ENCODE measurements at regions not wholly inside any gene's neighbourhood (a gene's known extent, or its start where the extent isn't known, plus 50 kb on each side); places are given as distances from the start of the nearest gene placed in this dataset.

- intact Hi-C loops (cut with DNase I, micrococcal nuclease): no loop called here
- no peak for DNase-seq
- Mint-ChIP-seq H3K36me3 (ENCODE audit: low read depth) (no peaks in the 10 kb centered on the region), H3K4me3 (no peak overlapping the region), H3K9me3 (no peaks in the 10 kb centered on the region), H3K27me3 (no peaks in the 10 kb centered on the region), H3K4me1 (ENCODE audit: low read depth) (peaks cover 43% of the 10 kb centered on the region), H3K27ac (no peak overlapping the region)
- Histone ChIP-seq H3K4me3 (ENCODE audit: low read length) (no peak overlapping the region), H3K27me3 (ENCODE audit: control insufficient read depth in 1 of 2, insufficient read depth in 2 of 2, low read length in 2 of 2) (no peaks in the 10 kb centered on the region), H3K27ac (ENCODE audit: low read depth in 1 of 2, low read length in 2 of 2) (no peak overlapping the region), H3K36me3 (ENCODE audit: insufficient read depth, low read length) (no peaks in the 10 kb centered on the region), H3K9me3 (ENCODE audit: control insufficient read depth in 1 of 2, insufficient read depth in 1 of 2, low read length in 2 of 2) (no peaks in the 10 kb centered on the region), H3K4me1 (ENCODE audit: insufficient read depth, low read length) (peaks cover 22% of the 10 kb centered on the region)
- no peak for TF ChIP-seq CTCF (IDR thresholded peaks at IDR 0.05)
- ChIA-PET CTCF (interaction anchor here (1.1 to 1.3 kb wide), 2 partner anchors 14 to 145 kb away, joined by 3 to 4 read pairs; no protein-coding TSS in a partner anchor), POLR2A (interaction anchor here (0.7 kb wide), 1 partner anchor 312 kb away, joined by 3 read pairs; no protein-coding TSS in a partner anchor)
- no peak for ATAC-seq (ENCODE audit: poor library complexity)
These were observed 64.6 kb upstream of the WDR26 start for GRCh38 chr1:224499204-224499603.

- Histone ChIP-seq H3K27me3 (ENCODE audit: control insufficient read depth in 1 of 2, insufficient read depth in 2 of 2, low read length in 2 of 2) (no peaks in the 10 kb centered on the region), H3K4me1 (ENCODE audit: insufficient read depth, low read length) (peaks cover 22% of the 10 kb centered on the region), H3K36me3 (ENCODE audit: insufficient read depth, low read length) (no peaks in the 10 kb centered on the region), H3K4me3 (ENCODE audit: low read length) (no peak overlapping the region), H3K9me3 (ENCODE audit: control insufficient read depth in 1 of 2, insufficient read depth in 1 of 2, low read length in 2 of 2) (no peaks in the 10 kb centered on the region), H3K27ac (ENCODE audit: low read depth in 1 of 2, low read length in 2 of 2) (no peak overlapping the region)
- intact Hi-C loops (cut with DNase I, micrococcal nuclease): no loop called here
- POLR2A ChIA-PET: no interaction called here
- DNase-seq (no peak), ATAC-seq (ENCODE audit: poor library complexity) (no peak)
- CTCF ChIA-PET: no interaction called here
- no peak overlapping the region for H3K4me3 Mint-ChIP-seq
- H3K4me1 Mint-ChIP-seq (ENCODE audit: low read depth): peaks cover 43% of the 10 kb centered on the region
- H3K27ac Mint-ChIP-seq: no peak overlapping the region
- H3K36me3 Mint-ChIP-seq (ENCODE audit: low read depth): no peaks in the 10 kb centered on the region
- no peaks in the 10 kb centered on the region for H3K27me3 Mint-ChIP-seq
- no peak for TF ChIP-seq CTCF (IDR thresholded peaks at IDR 0.05)
- H3K9me3 Mint-ChIP-seq: no peaks in the 10 kb centered on the region
These were observed 66.2 kb upstream of the WDR26 start for GRCh38 chr1:224500796-224501195.

GRCh38 chr1:224501836-224502235, 67.2 kb upstream of the WDR26 start:
- no peaks in the 10 kb centered on the region for H3K27me3 Mint-ChIP-seq
- peaks cover 43% of the 10 kb centered on the region for H3K4me1 Mint-ChIP-seq (ENCODE audit: low read depth)
- no peak overlapping the region for H3K4me3 Mint-ChIP-seq
- no peaks in the 10 kb centered on the region for H3K36me3 Mint-ChIP-seq (ENCODE audit: low read depth)
- intact Hi-C loops (cut with DNase I, micrococcal nuclease): no loop called here
- no peak overlapping the region for H3K27ac ChIP-seq (ENCODE audit: low read depth in 1 of 2, low read length in 2 of 2)
- CTCF ChIA-PET: no interaction called here
- no peaks in the 10 kb centered on the region for H3K27me3 ChIP-seq (ENCODE audit: control insufficient read depth in 1 of 2, insufficient read depth in 2 of 2, low read length in 2 of 2)
- H3K9me3 ChIP-seq (ENCODE audit: control insufficient read depth in 1 of 2, insufficient read depth in 1 of 2, low read length in 2 of 2): no peaks in the 10 kb centered on the region
- peaks cover 22% of the 10 kb centered on the region for H3K4me1 ChIP-seq (ENCODE audit: insufficient read depth, low read length)
- ATAC-seq (ENCODE audit: poor library complexity): no peak
- no peak for DNase-seq
- no peak for TF ChIP-seq CTCF (IDR thresholded peaks at IDR 0.05)
- POLR2A ChIA-PET: no interaction called here
- no peak overlapping the region for H3K27ac Mint-ChIP-seq
- H3K4me3 ChIP-seq (ENCODE audit: low read length): no peak overlapping the region
- H3K36me3 ChIP-seq (ENCODE audit: insufficient read depth, low read length): no peaks in the 10 kb centered on the region
- H3K9me3 Mint-ChIP-seq: no peaks in the 10 kb centered on the region
